Activated CD4-positive, alpha-beta T cell treated with anti-CD3 and anti-CD28 coated beads, Interleukin-2, amount 50 U/mL, for 48 hours (primary cell): ENCODE measurements at regions not wholly inside any gene's neighbourhood (a gene's known extent, or its start where the extent isn't known, plus 50 kb on each side); places are given as distances from the start of the nearest gene placed in this dataset.
"Not testable (repeated sequence)": the region's sequence is repeated elsewhere in the genome, so short reads cannot be mapped to it uniquely, and the experiment has no call there.

Experiments used
- DNase-seq, 2 experiments: peaks; one replicate each; pipeline ENCODE4 v3.0.0-alpha.2; 2020

- DNase-seq = no peak
Measured at GRCh38 chr16:86718118-86718517, 139.8 kb downstream of the FOXL1 start.

DNA sequence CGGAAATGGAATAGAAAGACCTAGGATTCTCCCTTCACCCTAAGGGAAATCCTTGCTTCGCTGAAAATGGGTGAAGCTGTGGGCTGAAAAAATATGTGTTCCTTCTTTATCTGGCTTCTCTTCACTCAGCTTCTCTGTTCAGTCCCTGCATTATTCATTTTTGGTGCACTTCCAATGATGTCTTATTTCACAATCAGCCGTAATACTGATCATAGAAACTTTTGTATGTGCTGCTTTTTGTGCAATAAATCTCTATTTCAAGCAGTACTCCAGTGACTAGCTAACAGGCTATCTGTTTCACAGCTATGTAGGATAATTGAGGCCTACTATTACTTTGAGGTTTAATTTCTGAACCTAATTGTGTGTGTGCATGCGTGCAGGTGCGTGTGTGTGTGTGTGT lies 144.6 kb downstream of the FOXL1 start:
- no peak for DNase-seq

DNA sequence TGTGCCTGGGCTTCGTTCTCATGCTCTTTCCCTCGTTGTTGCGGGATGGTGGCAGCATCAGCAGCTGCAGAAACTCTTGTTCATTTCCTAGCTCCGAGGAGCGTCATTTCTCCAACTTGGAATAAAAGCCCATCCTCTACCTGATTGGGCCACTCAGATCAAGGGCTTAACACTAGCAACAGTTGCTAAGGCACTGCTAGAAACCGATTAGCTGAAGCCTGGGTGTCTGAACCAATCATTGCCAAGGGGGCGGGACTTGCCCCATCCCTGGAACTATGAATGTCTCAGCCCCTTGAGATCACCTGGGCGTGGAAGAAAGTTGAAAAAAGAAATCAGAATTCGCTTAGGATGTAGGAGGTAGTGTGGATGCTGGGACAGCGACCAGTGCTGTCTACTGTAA lies 145.3 kb downstream of the FOXL1 start:
- no peak for DNase-seq

GRCh38 chr16:86725401-86725800 lies 147.1 kb downstream of the FOXL1 start:
- DNase-seq = no peak

DNA sequence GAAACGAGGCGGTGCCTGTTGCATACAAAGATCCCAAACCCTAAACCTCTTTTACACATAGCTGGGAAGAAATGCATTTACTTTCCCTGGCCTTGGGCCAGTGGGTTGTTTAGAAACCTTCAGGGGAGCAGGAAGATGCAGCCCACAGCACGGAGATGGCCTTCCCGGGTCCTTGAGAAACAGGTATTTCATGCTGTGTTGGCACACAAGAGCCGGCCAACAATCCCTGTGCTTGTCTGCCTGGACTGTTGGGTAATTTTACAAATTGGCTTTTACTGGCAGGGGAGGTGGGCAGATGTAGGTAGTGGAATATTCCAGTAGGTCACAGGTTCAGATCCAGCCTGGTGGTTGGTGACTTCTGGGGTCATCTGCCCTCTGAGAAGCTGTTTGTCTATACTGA lies 148.0 kb downstream of the FOXL1 start:
- no peak for DNase-seq

DNA sequence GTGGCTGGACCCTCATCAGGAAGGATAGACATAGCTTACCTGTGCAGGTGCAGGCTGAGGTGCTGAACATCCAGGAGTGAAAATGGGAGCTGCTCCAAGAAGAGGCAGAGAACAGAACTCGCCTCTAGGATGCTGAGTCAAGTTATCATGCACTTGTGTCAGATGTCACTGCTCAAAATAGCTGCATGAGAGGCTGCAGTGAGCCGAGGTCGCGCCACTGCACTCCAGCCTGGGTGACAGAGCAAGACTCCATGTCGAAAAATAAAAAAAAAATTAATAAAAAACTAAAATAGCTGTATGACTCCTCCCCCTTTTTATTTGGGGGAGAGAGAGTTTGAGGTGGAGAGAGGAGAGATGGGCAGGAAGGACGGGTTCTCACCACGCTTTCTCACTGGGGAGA lies 148.8 kb downstream of the FOXL1 start:
- no peak for DNase-seq

- no peak for DNase-seq
Measured at GRCh38 chr16:86727632-86728031, 149.3 kb downstream of the FOXL1 start.

DNA sequence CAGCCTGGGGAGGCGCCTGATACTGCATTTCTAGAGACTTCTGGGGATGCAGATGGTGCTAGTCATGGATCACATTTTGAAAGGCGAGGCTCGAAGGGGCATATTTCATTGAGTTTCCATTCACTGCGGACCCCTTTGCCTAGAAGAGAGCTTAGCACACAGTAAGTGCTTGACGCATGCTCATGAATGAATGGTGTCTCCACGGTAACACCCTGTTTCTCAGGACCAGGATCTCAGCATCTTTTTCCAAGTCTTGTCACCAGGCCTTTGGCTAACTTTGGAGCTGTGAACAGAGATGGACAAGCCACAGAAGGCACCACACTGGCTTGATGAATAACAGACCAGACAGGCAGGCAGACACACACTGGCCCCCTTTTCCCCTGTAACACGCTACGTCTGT lies 151.3 kb downstream of the FOXL1 start:
- no peak for DNase-seq

DNA sequence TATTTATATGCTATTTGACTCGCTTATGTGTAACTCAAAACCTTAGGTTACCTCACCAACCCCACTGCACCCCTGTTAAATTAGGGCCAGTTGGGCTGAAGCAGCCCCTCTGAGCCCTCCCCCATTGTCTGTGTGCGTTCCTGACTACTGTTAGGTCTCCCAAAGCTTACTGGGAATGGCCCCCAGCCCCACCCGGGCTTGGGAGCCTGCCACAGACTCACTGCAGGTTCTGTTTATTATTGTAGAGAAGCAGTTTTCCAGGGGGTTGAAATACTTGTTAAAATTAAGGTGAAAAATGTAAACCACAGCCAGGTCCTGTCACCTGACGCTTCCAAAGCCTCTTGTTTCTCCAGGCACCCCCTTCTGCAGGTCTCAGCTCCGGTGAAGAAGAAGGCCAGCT lies 151.7 kb downstream of the FOXL1 start:
- DNase-seq = no peak

DNA sequence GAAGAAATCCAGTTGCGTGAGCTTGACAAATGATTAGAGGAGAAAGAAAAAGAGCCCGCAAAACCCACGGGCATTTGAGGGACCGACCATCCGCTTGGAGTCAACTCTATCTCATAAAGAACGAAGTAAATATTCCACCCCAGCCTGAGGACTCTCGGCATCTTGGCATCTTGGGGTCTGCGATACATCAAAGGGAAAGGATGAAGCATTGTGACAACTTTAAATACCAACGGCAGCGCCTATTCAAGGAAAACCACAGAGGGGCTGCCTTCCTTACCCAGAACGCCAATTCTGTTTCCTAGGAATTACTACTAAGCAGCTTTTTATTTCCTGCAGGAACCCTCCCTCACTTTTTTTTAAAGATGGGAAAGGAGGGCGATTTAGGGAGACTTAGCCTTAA lies 152.2 kb downstream of the FOXL1 start:
- no peak for DNase-seq

- no peak for DNase-seq
Measured at GRCh38 chr16:86732621-86733295, 154.4 kb downstream of the FOXL1 start.

- no peak for DNase-seq
Measured at GRCh38 chr16:86733546-86734254, 155.4 kb downstream of the FOXL1 start.

- no peak for DNase-seq
Measured at GRCh38 chr16:86734543-86735460, 156.5 kb downstream of the FOXL1 start.

GRCh38 chr16:86735727-86736126 lies 157.4 kb downstream of the FOXL1 start:
- DNase-seq = no peak

- no peak for DNase-seq
Measured at GRCh38 chr16:86736502-86736901, 158.2 kb downstream of the FOXL1 start.

GRCh38 chr16:86737083-86737482 lies 158.7 kb downstream of the FOXL1 start:
- DNase-seq = no peak

DNA sequence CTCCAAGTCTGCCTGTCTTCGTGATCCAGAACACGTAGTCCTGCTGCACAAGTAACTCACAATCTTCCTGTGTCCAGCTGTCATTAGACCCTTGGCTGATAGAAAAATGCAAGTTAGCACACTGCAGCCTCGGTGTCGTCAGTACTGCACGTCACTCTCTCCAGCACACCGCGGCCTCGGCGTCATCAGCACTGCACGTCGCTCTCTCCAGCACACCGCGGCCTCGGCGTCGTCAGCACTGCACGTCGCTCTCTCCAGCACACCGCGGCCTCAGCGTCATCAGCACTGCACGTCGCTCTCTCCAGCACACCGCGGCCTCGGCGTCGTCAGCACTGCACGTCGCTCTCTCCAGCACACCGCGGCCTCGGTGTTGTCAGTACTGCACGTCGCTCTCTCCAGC lies 160.0 kb downstream of the FOXL1 start:
- DNase-seq = not testable (repeated sequence)

DNA sequence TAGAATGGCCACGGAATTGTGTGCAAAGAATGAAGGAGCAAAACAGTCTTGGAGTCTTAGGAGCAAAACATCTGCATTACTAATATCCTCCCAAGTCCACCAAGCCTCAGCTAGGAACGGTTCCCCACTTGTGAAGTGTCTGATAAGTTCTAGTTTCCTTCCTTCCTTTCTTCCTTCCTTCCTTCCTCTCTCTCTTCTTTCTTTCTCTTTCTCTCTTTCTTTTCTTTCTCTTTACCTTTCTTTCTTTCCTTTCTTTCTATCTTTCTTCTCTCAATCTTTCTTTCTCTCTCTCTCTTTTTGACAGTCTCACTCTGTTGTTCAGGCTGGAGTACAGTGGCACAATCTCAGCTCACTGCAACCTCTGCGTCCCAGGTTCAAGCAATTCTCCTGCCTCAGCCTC lies 160.8 kb downstream of the FOXL1 start:
- no peak for DNase-seq

DNA sequence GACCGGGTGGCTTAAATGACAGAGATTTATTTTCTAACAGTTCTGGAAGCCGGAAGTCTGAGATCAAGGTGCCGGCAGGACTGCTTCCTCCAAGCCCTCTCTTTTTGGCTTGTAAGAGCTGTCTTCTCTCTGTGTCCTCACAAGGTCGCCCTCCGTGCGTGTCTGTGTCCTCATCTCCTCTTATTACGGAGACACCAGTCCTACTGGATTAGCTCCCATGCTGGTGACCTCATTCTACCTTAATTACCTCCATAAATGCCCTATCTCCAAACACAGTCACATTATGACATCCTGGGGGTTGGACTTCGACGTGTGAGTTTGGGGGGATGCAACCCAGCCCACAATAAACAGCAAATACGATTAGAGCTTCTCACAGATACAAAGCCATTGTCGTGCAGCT lies 161.5 kb downstream of the FOXL1 start:
- DNase-seq = no peak

GRCh38 chr16:86740298-86740697 lies 161.9 kb downstream of the FOXL1 start:
- no peak for DNase-seq

GRCh38 chr16:86740906-86741799 lies 162.8 kb downstream of the FOXL1 start:
- DNase-seq = no peak

GRCh38 chr16:86747761-86748160 lies 169.4 kb downstream of the FOXL1 start:
- no peak for DNase-seq

- no peak for DNase-seq
Measured at GRCh38 chr16:86748652-86749051, 170.3 kb downstream of the FOXL1 start.
